Neutrophil (primary cell): ENCODE measurements at regions not wholly inside any gene's neighbourhood (a gene's known extent, or its start where the extent isn't known, plus 50 kb on each side); places are given as distances from the start of the nearest gene placed in this dataset.

ENCODE experiments used
- H3K27ac ChIP-seq: fragments of 200-600 bp; sonication (generic); 2 replicates; pipeline ENCODE4 v1.5.1; 2016; ENCODE audit warnings: mild to moderate bottlenecking, moderate library complexity
- H3K27me3 ChIP-seq: fragments of 200-600 bp; sonication (generic); 2 replicates; pipeline ENCODE4 v1.6.0; 2016; ENCODE audit warnings: mild to moderate bottlenecking
- H3K36me3 ChIP-seq: fragments of 200-600 bp; sonication (generic); 2 replicates; pipeline ENCODE4 v1.5.1; 2017
- H3K4me1 ChIP-seq, 2 experiments: fragments of 200-600 bp in 1 of 2; sonication (generic) in 1 of 2; 1 replicate in 1 of 2; 2 replicates in 1 of 2; pipeline versions ENCODE4 v1.5.1 to v1.6.1; 2013 to 2016; ENCODE audit warnings: low read depth in 1 of 2, low read length in 1 of 2, mild to moderate bottlenecking in 1 of 2, moderate library complexity in 1 of 2; ENCODE audit not compliant: control insufficient read depth in 1 of 2, insufficient read depth in 1 of 2
- H3K4me3 ChIP-seq, 2 experiments: fragments of 200-600 bp in 1 of 2; sonication (generic) in 1 of 2; 1 replicate in 1 of 2; 2 replicates in 1 of 2; pipeline ENCODE4 v1.5.1; 2013 to 2016; ENCODE audit warnings: low read depth in 1 of 2, low read length in 1 of 2, mild to moderate bottlenecking in 1 of 2, moderate library complexity in 1 of 2
- H3K9me3 ChIP-seq: fragments of 200-600 bp; sonication (generic); 2 replicates; pipeline ENCODE4 v1.5.1; 2016
- TF ChIP-seq, protein P1 (sequence below): fragments of 200-600 bp; sonication (generic); IDR thresholded peaks from 2 replicates; pipeline ENCODE4 v1.5.1; 2016; ENCODE audit warnings: antibody characterized with exemption

GRCh38 chr4:85106805-85107336 is 140.4 kb upstream of the WDFY3 start:
- TF ChIP-seq, protein P1, sequence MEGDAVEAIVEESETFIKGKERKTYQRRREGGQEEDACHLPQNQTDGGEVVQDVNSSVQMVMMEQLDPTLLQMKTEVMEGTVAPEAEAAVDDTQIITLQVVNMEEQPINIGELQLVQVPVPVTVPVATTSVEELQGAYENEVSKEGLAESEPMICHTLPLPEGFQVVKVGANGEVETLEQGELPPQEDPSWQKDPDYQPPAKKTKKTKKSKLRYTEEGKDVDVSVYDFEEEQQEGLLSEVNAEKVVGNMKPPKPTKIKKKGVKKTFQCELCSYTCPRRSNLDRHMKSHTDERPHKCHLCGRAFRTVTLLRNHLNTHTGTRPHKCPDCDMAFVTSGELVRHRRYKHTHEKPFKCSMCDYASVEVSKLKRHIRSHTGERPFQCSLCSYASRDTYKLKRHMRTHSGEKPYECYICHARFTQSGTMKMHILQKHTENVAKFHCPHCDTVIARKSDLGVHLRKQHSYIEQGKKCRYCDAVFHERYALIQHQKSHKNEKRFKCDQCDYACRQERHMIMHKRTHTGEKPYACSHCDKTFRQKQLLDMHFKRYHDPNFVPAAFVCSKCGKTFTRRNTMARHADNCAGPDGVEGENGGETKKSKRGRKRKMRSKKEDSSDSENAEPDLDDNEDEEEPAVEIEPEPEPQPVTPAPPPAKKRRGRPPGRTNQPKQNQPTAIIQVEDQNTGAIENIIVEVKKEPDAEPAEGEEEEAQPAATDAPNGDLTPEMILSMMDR = no peak
- H3K36me3 ChIP-seq = no peaks in the 10 kb centered on the region
- no peaks in the 10 kb centered on the region for H3K4me1 ChIP-seq
- H3K4me3 ChIP-seq = no peak overlapping the region
- H3K9me3 ChIP-seq = no peaks in the 10 kb centered on the region
- H3K27me3 ChIP-seq = peaks cover 9% of the 10 kb centered on the region
- no peak overlapping the region for H3K27ac ChIP-seq

- Histone ChIP-seq H3K27me3 (peaks cover 9% of the 10 kb centered on the region), H3K4me3 (no peak overlapping the region), H3K4me1 (no peaks in the 10 kb centered on the region), H3K27ac (no peak overlapping the region), H3K36me3 (no peaks in the 10 kb centered on the region), H3K9me3 (no peaks in the 10 kb centered on the region)
- TF ChIP-seq, protein P1 = no peak
Measured at GRCh38 chr4:85107553-85107952, 141.1 kb upstream of the WDFY3 start.

DNA sequence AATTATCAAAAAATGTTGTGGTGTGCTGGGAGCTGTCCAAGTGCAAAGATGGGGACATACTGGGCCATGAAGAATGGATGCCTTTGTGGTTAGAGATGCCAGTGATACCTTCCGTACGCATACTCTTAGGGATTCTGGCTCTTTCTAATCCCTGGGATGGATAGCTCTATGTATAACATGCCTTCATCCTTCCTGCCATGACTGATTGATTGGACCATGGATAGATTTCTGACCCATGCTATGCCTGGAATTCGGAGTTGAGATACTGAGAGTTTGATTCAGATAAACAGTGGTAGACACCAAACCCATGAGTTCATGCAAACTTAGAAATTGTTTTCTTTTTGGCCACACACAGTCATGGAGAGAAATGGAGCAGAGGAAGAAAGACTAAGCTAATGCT is 147.2 kb upstream of the WDFY3 start:
- Histone ChIP-seq H3K36me3 (no peaks in the 10 kb centered on the region), H3K4me1 (no peaks in the 10 kb centered on the region), H3K9me3 (no peaks in the 10 kb centered on the region), H3K4me3 (no peak overlapping the region), H3K27ac (no peak overlapping the region), H3K27me3 (no peaks in the 10 kb centered on the region)
- TF ChIP-seq, protein P1 = no peak

GRCh38 chr4:85114526-85114925 is 148.0 kb upstream of the WDFY3 start:
- no peaks in the 10 kb centered on the region for H3K4me1 ChIP-seq
- H3K9me3 ChIP-seq = no peaks in the 10 kb centered on the region
- no peak overlapping the region for H3K27ac ChIP-seq
- TF ChIP-seq, protein P1 = no peak
- no peak overlapping the region for H3K4me3 ChIP-seq
- no peaks in the 10 kb centered on the region for H3K27me3 ChIP-seq
- H3K36me3 ChIP-seq = no peaks in the 10 kb centered on the region

DNA sequence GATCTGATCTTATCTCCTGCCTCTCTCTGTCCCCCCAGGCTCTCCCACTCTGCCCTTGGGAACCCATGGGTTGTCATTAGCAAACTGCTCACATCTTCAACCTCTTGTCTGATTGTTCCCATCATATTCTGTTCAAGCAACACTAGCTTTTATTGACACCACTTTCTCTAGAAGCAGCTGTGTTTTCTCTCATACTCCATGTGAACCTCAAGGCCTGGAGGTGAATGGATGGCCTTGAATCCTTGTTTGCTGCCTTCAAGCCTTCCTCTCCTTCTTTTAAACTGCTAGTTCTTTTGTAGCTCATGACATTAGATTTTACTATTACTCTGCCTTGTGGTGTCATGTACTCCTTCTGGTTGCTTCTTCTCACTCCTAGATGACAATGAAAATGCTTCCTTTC is 149.5 kb upstream of the WDFY3 start:
- no peaks in the 10 kb centered on the region for H3K36me3 ChIP-seq
- TF ChIP-seq, protein P1 = no peak
- H3K27ac ChIP-seq = no peak overlapping the region
- H3K27me3 ChIP-seq = no peaks in the 10 kb centered on the region
- no peaks in the 10 kb centered on the region for H3K4me1 ChIP-seq
- no peak overlapping the region for H3K4me3 ChIP-seq
- no peaks in the 10 kb centered on the region for H3K9me3 ChIP-seq

GRCh38 chr4:85125688-85126087 is 159.2 kb upstream of the WDFY3 start:
- TF ChIP-seq, protein P1 = no peak
- Histone ChIP-seq H3K4me3 (no peak overlapping the region), H3K4me1 (no peaks in the 10 kb centered on the region), H3K9me3 (no peaks in the 10 kb centered on the region), H3K27me3 (no peaks in the 10 kb centered on the region), H3K27ac (no peak overlapping the region), H3K36me3 (no peaks in the 10 kb centered on the region)
